NCI-H82 treated with DMSO at 0.1 percent for 48 hours (cell line): ENCODE measurements at regions not wholly inside any gene's neighbourhood (a gene's known extent, or its start where the extent isn't known, plus 50 kb on each side); places are given as distances from the start of the nearest gene placed in this dataset.

Source experiments
- DNase-seq: peaks from one replicate; lab custom pipeline; 2025; ENCODE audit not compliant: unreplicated experiment; lab: John Stamatoyannopoulos, UW

- DNase-seq = no peak
Measured at GRCh38 chr17:79233916-79234551, 159.4 kb downstream of the ENGASE start.

- DNase-seq = no peak
Measured at GRCh38 chr17:79232957-79233356, 158.3 kb downstream of the ENGASE start.

- DNase-seq = no peak
Measured at GRCh38 chr17:79231766-79232287, 157.2 kb downstream of the ENGASE start.

GRCh38 chr17:79230576-79230975, 156.0 kb downstream of the ENGASE start:
- no peak for DNase-seq

- DNase-seq = no peak
Measured at GRCh38 chr17:79226037-79226436, 151.4 kb downstream of the ENGASE start.

- no peak for DNase-seq
Measured at GRCh38 chr17:79224903-79225302, 150.3 kb downstream of the ENGASE start.

GRCh38 chr17:79224476-79224875, 149.9 kb downstream of the ENGASE start:
- DNase-seq = no peak

- no peak for DNase-seq
Measured at GRCh38 chr17:79223953-79224352, 149.3 kb downstream of the ENGASE start.

- DNase-seq = no peak
Measured at GRCh38 chr17:79223471-79223870, 148.8 kb downstream of the ENGASE start.

GRCh38 chr17:79221597-79221996, 147.0 kb downstream of the ENGASE start:
- DNase-seq = no peak

- DNase-seq = peak; percentile 25
Measured at GRCh38 chr17:79220713-79221291, 146.2 kb downstream of the ENGASE start.

GRCh38 chr17:79220201-79220712, 145.6 kb downstream of the ENGASE start:
- DNase-seq = no peak

GRCh38 chr17:79219208-79219935, 144.7 kb downstream of the ENGASE start:
- no peak for DNase-seq

GRCh38 chr17:79218825-79219200, 144.2 kb downstream of the ENGASE start:
- DNase-seq = no peak

GRCh38 chr17:79218175-79218824, 143.7 kb downstream of the ENGASE start:
- DNase-seq = no peak

GRCh38 chr17:79217473-79218135, 143.0 kb downstream of the ENGASE start:
- peak; percentile 82 for DNase-seq

GRCh38 chr17:79216826-79217225, 142.2 kb downstream of the ENGASE start:
- DNase-seq = no peak

- no peak for DNase-seq
Measured at GRCh38 chr17:79216391-79216790, 141.8 kb downstream of the ENGASE start.

GRCh38 chr17:79215631-79216030, 141.0 kb downstream of the ENGASE start:
- DNase-seq = no peak

- DNase-seq = peak; percentile 28
Measured at GRCh38 chr17:79214940-79215604, 140.4 kb downstream of the ENGASE start.
